DOHH2 (cell line): ENCODE measurements at regions not wholly inside any gene's neighbourhood (a gene's known extent, or its start where the extent isn't known, plus 50 kb on each side); places are given as distances from the start of the nearest gene placed in this dataset.

Experiments used
- H3F3A ChIP-seq: fragments of 200-600 bp; sonication (generic), shearing (Covaris generic); 2 replicates; pipeline ENCODE4 v1.6.0; 2016; ENCODE audit warnings: antibody characterized with exemption, mild to moderate bottlenecking; ENCODE audit not compliant: control insufficient read depth, insufficient read depth
- H3K27ac ChIP-seq: fragments of 200-600 bp; sonication (generic); 2 replicates; pipeline ENCODE4 v1.5.1; 2014; ENCODE audit warnings: low read depth, mild to moderate bottlenecking, low read length, moderate library complexity
- H3K27me3 ChIP-seq: fragments of 200-600 bp; sonication (generic); 2 replicates; pipeline ENCODE4 v1.6.1; 2014; ENCODE audit warnings: mild to moderate bottlenecking, low read length, mixed read lengths; ENCODE audit not compliant: control insufficient read depth
- H3K36me3 ChIP-seq: fragments of 200-600 bp; sonication (generic); 2 replicates; pipeline ENCODE4 v1.6.1; 2014; ENCODE audit warnings: mild to moderate bottlenecking, low read length, moderate library complexity, mixed read lengths; ENCODE audit not compliant: control insufficient read depth
- H3K4me1 ChIP-seq: fragments of 200-600 bp; sonication (generic); 2 replicates; pipeline ENCODE4 v1.6.1; 2014; ENCODE audit warnings: mild to moderate bottlenecking, low read length, mixed read lengths; ENCODE audit not compliant: control insufficient read depth
- H3K4me2 ChIP-seq: fragments of 200-600 bp; sonication (generic); 2 replicates; pipeline ENCODE4 v1.6.0; 2014; ENCODE audit warnings: mild to moderate bottlenecking, low read length, moderate library complexity
- H3K4me3 ChIP-seq: fragments of 200-600 bp; sonication (generic); 2 replicates; pipeline ENCODE4 v1.5.1; 2014; ENCODE audit warnings: mild to moderate bottlenecking, low read length, mixed read lengths
- H3K79me2 ChIP-seq: fragments of 200-600 bp; sonication (generic); 2 replicates; pipeline ENCODE4 v1.6.1; 2014; ENCODE audit warnings: mild to moderate bottlenecking, low read length, mixed read lengths; ENCODE audit not compliant: control insufficient read depth
- H3K9me2 ChIP-seq: fragments of 200-600 bp; sonication (generic); replicated peaks from 2 replicates; pipeline ENCODE4 v1.6.1; 2014; ENCODE audit warnings: mild to moderate bottlenecking, low read length, mixed read lengths; ENCODE audit not compliant: control insufficient read depth
- H3K9me3 ChIP-seq: fragments of 200-600 bp; sonication (generic); 2 replicates; pipeline ENCODE4 v1.6.1; 2014; ENCODE audit warnings: antibody characterized with exemption, low read length, mixed read lengths; ENCODE audit not compliant: control insufficient read depth, insufficient read depth
- H4K20me1 ChIP-seq: fragments of 200-600 bp; sonication (generic); 2 replicates; pipeline ENCODE4 v1.6.0; 2014; ENCODE audit warnings: low read depth, mild to moderate bottlenecking, antibody characterized with exemption, low read length, moderate library complexity; ENCODE audit not compliant: control insufficient read depth, insufficient read depth
- EZH2phosphoT487 ChIP-seq: fragments of 200-600 bp; sonication (generic); IDR thresholded peaks from 2 replicates; pipeline ENCODE4 v1.6.1; 2017; ENCODE audit warnings: borderline replicate concordance, mild to moderate bottlenecking, antibody characterized with exemption, low read length, moderate library complexity, mixed read lengths
- TF ChIP-seq, protein P1 (sequence below): fragments of 200-600 bp; sonication (generic); IDR thresholded peaks from one replicate; pipeline ENCODE4 v1.5.1; 2014; ENCODE audit warnings: antibody characterized with exemption, mild to moderate bottlenecking, low read depth, low read length; ENCODE audit not compliant: poor library complexity, severe bottlenecking

DNA sequence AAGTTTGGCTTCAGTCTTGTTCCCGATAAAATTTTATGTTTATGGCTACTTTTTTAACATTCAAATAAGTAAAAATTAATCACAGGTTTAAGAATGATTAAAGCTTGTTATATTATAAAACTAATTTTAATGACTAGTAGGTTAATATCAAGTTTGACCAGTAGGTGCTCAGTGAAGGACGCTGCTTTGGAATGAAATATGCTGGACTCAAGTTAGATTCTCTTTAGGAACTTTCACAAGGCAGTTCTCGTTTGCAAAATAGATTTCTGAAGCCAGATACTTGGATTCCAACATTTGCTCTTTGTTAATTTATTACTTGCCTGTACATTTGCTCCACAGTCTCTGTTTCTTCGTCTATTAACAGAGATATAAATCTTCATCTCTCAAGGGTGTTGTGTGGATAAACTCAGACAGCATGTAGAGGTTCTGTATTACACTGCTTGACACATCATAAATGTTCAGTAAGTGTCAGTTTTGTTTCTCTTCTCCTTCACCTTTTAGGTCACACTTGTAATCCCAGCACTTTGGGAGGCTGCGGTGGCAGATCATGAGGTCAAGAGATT lies 432.8 kb upstream of the CHRM3 start:
- Histone ChIP-seq H3K27me3 (no peaks in the 10 kb centered on the region), H3F3A (no peaks in the 10 kb centered on the region), H3K4me1 (no peaks in the 10 kb centered on the region), H4K20me1 (no peaks in the 10 kb centered on the region), H3K9me3 (no peaks in the 10 kb centered on the region), H3K4me2 (no peak overlapping the region), H3K27ac (no peak overlapping the region), H3K36me3 (no peaks in the 10 kb centered on the region), H3K9me2 (no peaks in the 10 kb centered on the region), H3K79me2 (no peaks in the 10 kb centered on the region), H3K4me3 (no peak overlapping the region)
- TF ChIP-seq, protein P1, sequence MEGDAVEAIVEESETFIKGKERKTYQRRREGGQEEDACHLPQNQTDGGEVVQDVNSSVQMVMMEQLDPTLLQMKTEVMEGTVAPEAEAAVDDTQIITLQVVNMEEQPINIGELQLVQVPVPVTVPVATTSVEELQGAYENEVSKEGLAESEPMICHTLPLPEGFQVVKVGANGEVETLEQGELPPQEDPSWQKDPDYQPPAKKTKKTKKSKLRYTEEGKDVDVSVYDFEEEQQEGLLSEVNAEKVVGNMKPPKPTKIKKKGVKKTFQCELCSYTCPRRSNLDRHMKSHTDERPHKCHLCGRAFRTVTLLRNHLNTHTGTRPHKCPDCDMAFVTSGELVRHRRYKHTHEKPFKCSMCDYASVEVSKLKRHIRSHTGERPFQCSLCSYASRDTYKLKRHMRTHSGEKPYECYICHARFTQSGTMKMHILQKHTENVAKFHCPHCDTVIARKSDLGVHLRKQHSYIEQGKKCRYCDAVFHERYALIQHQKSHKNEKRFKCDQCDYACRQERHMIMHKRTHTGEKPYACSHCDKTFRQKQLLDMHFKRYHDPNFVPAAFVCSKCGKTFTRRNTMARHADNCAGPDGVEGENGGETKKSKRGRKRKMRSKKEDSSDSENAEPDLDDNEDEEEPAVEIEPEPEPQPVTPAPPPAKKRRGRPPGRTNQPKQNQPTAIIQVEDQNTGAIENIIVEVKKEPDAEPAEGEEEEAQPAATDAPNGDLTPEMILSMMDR, result no peak
- no peak for TF ChIP-seq EZH2phosphoT487

DNA sequence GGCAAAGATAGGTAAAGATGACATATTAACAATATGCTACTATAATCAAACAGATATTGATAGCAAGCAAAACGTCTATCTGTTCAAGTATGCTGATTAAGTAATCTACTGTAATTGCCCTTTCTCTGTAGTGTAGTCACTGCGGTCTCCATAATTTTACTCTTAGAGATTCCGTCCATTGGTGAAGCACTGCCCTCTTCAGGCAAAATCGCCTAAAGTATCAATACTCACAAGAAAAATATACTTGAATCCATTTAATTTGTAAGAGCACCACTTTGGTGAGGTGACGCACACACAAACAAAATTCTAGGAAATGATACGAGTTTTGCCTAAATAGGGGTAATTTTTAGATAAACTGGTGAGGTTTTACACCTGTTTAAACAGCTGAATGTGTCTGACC lies 434.6 kb upstream of the CHRM3 start:
- no peaks in the 10 kb centered on the region for H3K79me2 ChIP-seq
- H3K4me2 ChIP-seq, result no peak overlapping the region
- H3K4me3 ChIP-seq, result no peak overlapping the region
- no peak overlapping the region for H3K27ac ChIP-seq
- H3K9me3 ChIP-seq, result no peaks in the 10 kb centered on the region
- H3K4me1 ChIP-seq, result no peaks in the 10 kb centered on the region
- no peaks in the 10 kb centered on the region for H3K27me3 ChIP-seq
- TF ChIP-seq EZH2phosphoT487, result no peak
- TF ChIP-seq, protein P1, result peak; percentile 21
- H3K36me3 ChIP-seq, result no peaks in the 10 kb centered on the region
- no peaks in the 10 kb centered on the region for H3K9me2 ChIP-seq
- no peaks in the 10 kb centered on the region for H3F3A ChIP-seq
- no peaks in the 10 kb centered on the region for H4K20me1 ChIP-seq

DNA sequence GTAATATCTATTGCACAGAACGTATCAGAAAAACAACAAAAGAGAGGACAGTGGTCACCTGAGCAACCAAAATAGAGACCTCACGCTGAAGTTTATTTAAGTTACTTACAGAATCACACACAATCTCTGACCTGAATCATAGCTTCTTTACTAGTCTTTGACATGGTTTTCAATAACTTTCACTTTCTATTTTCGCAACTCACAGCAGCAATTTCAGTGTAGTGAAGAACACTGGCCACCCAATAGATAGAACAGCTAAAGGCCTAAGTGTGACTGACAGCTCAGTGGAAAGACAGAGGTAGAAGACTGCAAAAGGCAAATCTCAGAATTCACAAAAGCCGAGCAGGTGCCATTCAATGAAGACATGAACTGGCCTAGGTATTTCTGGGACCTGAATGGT lies 435.6 kb upstream of the CHRM3 start:
- no peak overlapping the region for H3K4me2 ChIP-seq

More for the DNA sequence above, 435.6 kb upstream of the CHRM3 start:
- H3K79me2 ChIP-seq, result no peaks in the 10 kb centered on the region
- no peaks in the 10 kb centered on the region for H3K36me3 ChIP-seq
- no peak overlapping the region for H3K27ac ChIP-seq
- H4K20me1 ChIP-seq, result no peaks in the 10 kb centered on the region
- no peak for TF ChIP-seq EZH2phosphoT487
- TF ChIP-seq, protein P1, result no peak
- no peaks in the 10 kb centered on the region for H3K9me2 ChIP-seq
- no peaks in the 10 kb centered on the region for H3K4me1 ChIP-seq
- no peaks in the 10 kb centered on the region for H3F3A ChIP-seq
- no peaks in the 10 kb centered on the region for H3K9me3 ChIP-seq
- H3K4me3 ChIP-seq, result no peak overlapping the region
- H3K27me3 ChIP-seq, result no peaks in the 10 kb centered on the region
